CD8-positive, alpha-beta memory T cell (primary cell): ENCODE measurements at regions not wholly inside any gene's neighbourhood (a gene's known extent, or its start where the extent isn't known, plus 50 kb on each side); places are given as distances from the start of the nearest gene placed in this dataset.

Experiments
- CTCF ChIA-PET: fragments of 350-600 bp; sonication (Branson Sonifier 250); formaldehyde crosslinking; loops from one replicate; lab custom pipeline; 2021; ENCODE audit warnings: antibody characterized with exemption; lab: Charles Lee
- POLR2A ChIA-PET: fragments of 350-600 bp; sonication (Branson Sonifier 250); formaldehyde crosslinking; loops from one replicate; lab custom pipeline; 2021; ENCODE audit warnings: antibody characterized with exemption; lab: Charles Lee
- DNase-seq, 5 donors: peaks; one replicate each; pipeline versions ENCODE4 v3.0.0 to v3.0.0-alpha.2; 2020 to 2022; ENCODE audit warnings: mixed read lengths in 1 of 5
- H3K27ac ChIP-seq: one replicate; pipeline ENCODE4 v1.7.0; 2013; ENCODE audit warnings: low read depth, mild to moderate bottlenecking, low read length, moderate library complexity
- H3K27me3 ChIP-seq: 2 replicates; pipeline ENCODE4 v1.7.0; 2013; ENCODE audit warnings: low read length, mild to moderate bottlenecking; ENCODE audit not compliant: insufficient read depth, poor library complexity, severe bottlenecking
- H3K36me3 ChIP-seq: 2 replicates; pipeline ENCODE4 v1.7.0; 2013; ENCODE audit warnings: mild to moderate bottlenecking, low read length, moderate library complexity; ENCODE audit not compliant: insufficient read depth
- H3K4me1 ChIP-seq: 2 replicates; pipeline ENCODE4 v1.7.0; 2013; ENCODE audit warnings: mild to moderate bottlenecking, low read length, moderate library complexity; ENCODE audit not compliant: insufficient read depth
- H3K4me3 ChIP-seq: 2 replicates; pipeline ENCODE4 v1.7.0; 2013; ENCODE audit warnings: mild to moderate bottlenecking, low read length
- H3K9me3 ChIP-seq: 2 replicates; pipeline ENCODE4 v1.7.0; 2013; ENCODE audit warnings: mild to moderate bottlenecking, low read length
- H3K27ac Mint-ChIP-seq, 8 donors: one replicate each; pipeline ENCODE4 v1.8.0; 2020 to 2021; ENCODE audit warnings: mixed read lengths in 8 of 8, mild to moderate bottlenecking in 6 of 8, inconsistent platforms in 3 of 8, moderate library complexity in 3 of 8
- H3K27me3 Mint-ChIP-seq, 2 donors: one replicate each; pipeline ENCODE4 v1.8.0; 2020 to 2021; ENCODE audit warnings: mixed read lengths in 2 of 2, mild to moderate bottlenecking in 1 of 2, moderate library complexity in 1 of 2
- H3K36me3 Mint-ChIP-seq, 3 donors: one replicate each; pipeline ENCODE4 v1.8.0; 2020 to 2021; ENCODE audit warnings: mixed read lengths in 3 of 3, inconsistent platforms in 1 of 3, mild to moderate bottlenecking in 1 of 3
- H3K4me1 Mint-ChIP-seq, 3 donors: one replicate each; pipeline ENCODE4 v1.8.0; 2020 to 2021; ENCODE audit warnings: mixed read lengths in 3 of 3, inconsistent platforms in 1 of 3, mild to moderate bottlenecking in 1 of 3
- H3K4me3 Mint-ChIP-seq, 7 donors: one replicate each; pipeline ENCODE4 v1.8.0; 2020 to 2021; ENCODE audit warnings: mixed read lengths in 7 of 7, mild to moderate bottlenecking in 6 of 7, moderate library complexity in 4 of 7, inconsistent platforms in 2 of 7
- H3K9me3 Mint-ChIP-seq, 5 donors: one replicate each; pipeline ENCODE4 v1.8.0; 2020 to 2022; ENCODE audit warnings: mixed read lengths in 5 of 5, mild to moderate bottlenecking in 3 of 5, moderate library complexity in 2 of 5, inconsistent platforms in 1 of 5

DNA sequence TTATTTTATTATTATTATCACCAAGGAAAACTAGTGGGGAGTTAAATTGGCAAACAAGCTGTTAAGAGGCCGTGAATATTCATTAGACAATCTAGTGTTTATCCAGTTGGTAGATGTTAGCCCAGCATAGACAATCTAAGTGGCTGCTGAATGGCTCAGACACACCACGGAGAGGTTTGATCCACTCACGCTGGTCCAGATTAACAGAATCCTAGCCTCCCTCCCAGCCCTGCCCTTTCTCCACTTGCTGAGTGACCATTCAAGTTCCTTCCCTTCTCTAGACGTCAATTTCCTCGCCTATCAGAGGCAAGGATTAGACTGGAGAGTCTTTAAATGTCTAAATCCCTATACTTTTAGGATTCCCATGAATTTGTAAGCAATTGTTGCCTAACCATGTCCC is 80.1 kb downstream of the RRAGC start:
- ChIA-PET CTCF (no interaction called here), POLR2A (no interaction called here)
- H3K9me3 Mint-ChIP-seq: no peaks in the 10 kb centered on the region
- no peak overlapping the region for H3K27ac Mint-ChIP-seq
- no peaks in the 10 kb centered on the region for H3K4me1 Mint-ChIP-seq
- no peaks in the 10 kb centered on the region for H3K36me3 ChIP-seq
- H3K36me3 Mint-ChIP-seq: no peaks in the 10 kb centered on the region
- peaks cover 5% of the 10 kb centered on the region for H3K27me3 ChIP-seq
- no peak overlapping the region for H3K4me3 Mint-ChIP-seq
- H3K27me3 Mint-ChIP-seq: peaks cover 24 to 68% of the 10 kb centered on the region in 2 donors
- no peaks in the 10 kb centered on the region for H3K4me1 ChIP-seq
- no peak overlapping the region for H3K27ac ChIP-seq
- DNase-seq: no peak
- H3K4me3 ChIP-seq: no peak overlapping the region
- no peaks in the 10 kb centered on the region for H3K9me3 ChIP-seq

DNA sequence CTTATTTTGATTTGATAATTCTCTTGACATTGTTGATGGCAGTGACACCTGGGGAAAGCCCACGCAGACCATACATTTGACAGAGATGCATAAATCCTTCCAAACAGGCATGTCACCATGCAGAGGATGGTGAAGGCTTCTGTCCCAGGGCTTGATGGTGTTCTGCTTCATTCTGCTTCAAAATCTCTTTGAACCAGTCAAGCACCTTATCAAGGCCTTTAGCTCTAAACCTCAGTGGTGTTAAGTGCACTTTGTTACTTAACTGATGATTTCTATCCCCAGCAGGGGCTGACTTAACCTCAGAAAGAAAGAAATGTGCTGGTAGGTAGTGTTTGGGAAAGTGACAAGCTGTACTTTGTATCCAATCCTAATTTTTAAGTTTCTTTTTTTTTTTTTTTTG is 81.1 kb downstream of the RRAGC start:
- no peak overlapping the region for H3K4me3 ChIP-seq
- no peak for DNase-seq
- no peaks in the 10 kb centered on the region for H3K9me3 ChIP-seq
- Mint-ChIP-seq H3K9me3 (no peaks in the 10 kb centered on the region), H3K4me1 (no peaks in the 10 kb centered on the region), H3K4me3 (no peak overlapping the region), H3K27me3 (peaks cover 17 to 58% of the 10 kb centered on the region in 2 donors), H3K27ac (no peak overlapping the region), H3K36me3 (no peaks in the 10 kb centered on the region)
- H3K27me3 ChIP-seq: peaks cover 5% of the 10 kb centered on the region
- no peaks in the 10 kb centered on the region for H3K36me3 ChIP-seq
- H3K27ac ChIP-seq: no peak overlapping the region
- H3K4me1 ChIP-seq: no peaks in the 10 kb centered on the region
- CTCF ChIA-PET: no interaction called here
- POLR2A ChIA-PET: no interaction called here

DNA sequence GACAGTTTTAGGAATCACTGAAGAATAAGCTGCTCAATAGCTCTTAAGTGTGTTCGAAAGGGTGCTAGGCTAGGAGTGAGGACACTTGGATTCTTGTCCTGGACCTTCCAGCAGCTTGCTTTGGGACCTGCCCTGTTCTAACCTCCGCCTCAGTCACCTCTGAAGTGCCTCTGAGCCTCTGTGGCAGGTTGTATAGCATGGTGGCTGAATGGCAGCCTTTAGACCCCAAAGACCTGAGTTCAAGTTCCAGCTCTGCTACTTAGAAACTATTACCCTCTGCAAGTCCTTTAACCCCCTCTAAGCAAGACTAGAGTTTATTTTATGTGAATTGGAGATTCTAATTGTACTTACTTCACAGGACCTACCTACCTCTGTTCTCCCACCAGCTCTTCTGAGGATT is 81.5 kb downstream of the RRAGC start:
- H3K9me3 Mint-ChIP-seq: no peaks in the 10 kb centered on the region

DNA sequence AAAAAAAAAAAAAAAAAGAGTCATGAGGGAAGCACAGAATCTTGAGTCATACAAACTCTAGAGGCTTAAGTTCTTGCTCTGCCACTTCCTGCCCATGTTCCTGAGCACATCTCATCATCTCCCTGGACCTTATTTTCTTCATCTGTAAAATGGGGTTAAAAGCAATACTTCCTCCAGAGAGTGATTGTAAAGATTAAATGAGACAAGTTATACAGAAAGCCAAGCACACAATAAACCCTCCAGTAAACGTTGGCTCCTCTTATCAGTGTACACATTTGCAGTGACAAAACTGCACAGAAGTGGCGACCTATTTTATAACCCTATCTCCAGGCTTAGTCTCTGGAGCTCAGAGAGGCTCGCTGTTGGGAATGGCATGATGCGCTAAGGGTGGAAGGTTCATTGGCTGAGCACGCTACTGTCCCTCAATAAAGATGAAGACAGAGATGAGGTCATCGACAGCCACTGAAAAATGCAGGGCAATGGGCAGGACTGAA is 82.1 kb downstream of the RRAGC start:
- CTCF ChIA-PET: interaction anchor here (0.6 kb wide), 1 partner anchor 21 kb away, joined by 3 read pairs; no protein-coding TSS in a partner anchor
- no peak for DNase-seq
- H3K27me3 Mint-ChIP-seq: peaks cover 14 to 49% of the 10 kb centered on the region in 2 donors
- Histone ChIP-seq H3K9me3 (no peaks in the 10 kb centered on the region), H3K27ac (no peak overlapping the region), H3K27me3 (peaks cover 5% of the 10 kb centered on the region), H3K4me1 (no peaks in the 10 kb centered on the region), H3K36me3 (no peaks in the 10 kb centered on the region), H3K4me3 (no peak overlapping the region)
- no peaks in the 10 kb centered on the region for H3K9me3 Mint-ChIP-seq
- H3K4me1 Mint-ChIP-seq: no peaks in the 10 kb centered on the region
- POLR2A ChIA-PET: no interaction called here
- H3K27ac Mint-ChIP-seq: no peak overlapping the region
- H3K36me3 Mint-ChIP-seq: no peaks in the 10 kb centered on the region
- H3K4me3 Mint-ChIP-seq: no peak overlapping the region

More for the DNA sequence above, 81.5 kb downstream of the RRAGC start:
- peaks cover 5% of the 10 kb centered on the region for H3K27me3 ChIP-seq
- no peak overlapping the region for H3K27ac ChIP-seq
- Mint-ChIP-seq H3K27ac (peak overlapping the region in 1 of 8 donors; percentile 27), H3K4me1 (no peaks in the 10 kb centered on the region), H3K36me3 (no peaks in the 10 kb centered on the region), H3K4me3 (no peak overlapping the region), H3K27me3 (peaks cover 17 to 54% of the 10 kb centered on the region in 2 donors)
- H3K9me3 ChIP-seq: no peaks in the 10 kb centered on the region
- ChIA-PET POLR2A (no interaction called here), CTCF (no interaction called here)
- H3K4me3 ChIP-seq: no peak overlapping the region
- no peak for DNase-seq
- no peaks in the 10 kb centered on the region for H3K36me3 ChIP-seq
- no peaks in the 10 kb centered on the region for H3K4me1 ChIP-seq

DNA sequence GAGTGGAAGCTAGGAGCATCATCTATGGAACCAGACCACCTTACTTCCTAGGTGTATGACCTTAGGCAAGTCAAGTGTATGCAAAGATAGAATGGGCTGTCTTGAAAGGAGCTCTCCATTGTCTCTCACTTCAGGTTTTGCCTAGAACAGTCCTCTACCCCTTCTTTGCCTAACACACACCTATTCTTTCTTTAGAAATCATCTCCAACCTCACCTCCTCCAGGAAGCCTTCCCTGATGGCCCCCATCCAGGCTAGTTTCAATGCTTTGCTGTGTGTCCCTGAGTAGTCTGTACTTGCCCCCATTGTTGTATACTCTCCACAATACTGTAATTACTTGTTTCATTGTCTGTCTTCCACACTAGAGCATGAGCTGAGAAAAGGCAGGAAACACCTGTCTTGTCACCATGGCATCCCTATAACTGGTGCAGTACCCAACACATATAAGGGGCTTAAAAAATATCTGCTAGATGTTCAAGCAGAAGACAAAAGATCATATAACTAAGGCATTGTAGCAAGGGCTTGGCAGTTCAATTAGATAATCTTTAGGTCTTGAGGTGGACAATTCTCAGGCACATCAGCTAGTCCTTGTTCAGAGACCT is 83.0 kb downstream of the RRAGC start:
- Histone ChIP-seq H3K9me3 (no peaks in the 10 kb centered on the region), H3K4me3 (no peak overlapping the region), H3K27ac (no peak overlapping the region), H3K36me3 (no peaks in the 10 kb centered on the region), H3K4me1 (no peaks in the 10 kb centered on the region), H3K27me3 (no peaks in the 10 kb centered on the region)
- no peak for DNase-seq
- H3K27ac Mint-ChIP-seq: no peak overlapping the region
- ChIA-PET POLR2A (no interaction called here), CTCF (interaction anchor here (0.6 kb wide), 1 partner anchor 22 kb away, joined by 3 read pairs; no protein-coding TSS in a partner anchor)
- H3K9me3 Mint-ChIP-seq: no peaks in the 10 kb centered on the region
- H3K27me3 Mint-ChIP-seq: peaks cover 9 to 45% of the 10 kb centered on the region in 2 donors
- no peaks in the 10 kb centered on the region for H3K4me1 Mint-ChIP-seq
- H3K4me3 Mint-ChIP-seq: no peak overlapping the region
- H3K36me3 Mint-ChIP-seq: no peaks in the 10 kb centered on the region

DNA sequence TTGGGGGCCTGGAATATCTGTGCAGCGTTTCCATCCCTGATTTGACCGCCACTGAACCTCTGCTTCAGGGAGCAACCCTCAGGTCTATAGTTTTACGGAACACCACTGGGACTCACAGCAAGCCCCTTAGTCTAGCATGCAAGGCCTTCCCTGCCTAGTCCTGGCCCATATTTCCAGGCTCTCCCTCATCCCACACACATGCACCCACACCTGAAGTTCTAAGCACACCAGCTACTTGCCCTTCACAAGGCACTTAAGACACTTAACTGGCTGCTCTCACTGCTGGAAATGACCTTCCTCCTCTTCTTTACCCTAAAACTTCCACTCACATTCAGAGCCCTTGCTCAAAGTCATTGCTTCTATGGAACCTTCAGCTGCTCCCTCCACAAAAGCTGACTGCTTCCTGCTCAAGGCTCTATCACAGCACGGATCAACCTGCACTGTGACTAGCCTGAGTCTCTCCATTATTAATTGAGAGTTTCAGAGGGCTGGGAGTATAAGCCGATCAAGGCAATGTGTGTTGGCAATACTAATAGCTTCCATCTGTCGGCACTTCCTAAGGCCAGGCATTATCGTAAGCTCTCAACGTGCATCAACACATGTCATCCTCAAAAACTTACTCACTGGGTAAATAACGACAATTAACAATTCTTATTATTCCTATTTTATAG is 84.3 kb downstream of the RRAGC start:
- Mint-ChIP-seq H3K27me3 (peaks cover 16 to 32% of the 10 kb centered on the region in 2 donors), H3K4me1 (no peaks in the 10 kb centered on the region), H3K36me3 (no peaks in the 10 kb centered on the region), H3K4me3 (no peak overlapping the region), H3K9me3 (no peaks in the 10 kb centered on the region), H3K27ac (no peak overlapping the region)
- H3K4me1 ChIP-seq: no peaks in the 10 kb centered on the region
- H3K4me3 ChIP-seq: no peak overlapping the region
- POLR2A ChIA-PET: no interaction called here
- no peaks in the 10 kb centered on the region for H3K27me3 ChIP-seq
- H3K36me3 ChIP-seq: no peaks in the 10 kb centered on the region
- CTCF ChIA-PET: interaction anchor here (0.9 kb wide), 1 partner anchor 9 kb away, joined by 3 read pairs; no protein-coding TSS in a partner anchor
- DNase-seq: no peak
- H3K9me3 ChIP-seq: no peaks in the 10 kb centered on the region
- H3K27ac ChIP-seq: no peak overlapping the region

DNA sequence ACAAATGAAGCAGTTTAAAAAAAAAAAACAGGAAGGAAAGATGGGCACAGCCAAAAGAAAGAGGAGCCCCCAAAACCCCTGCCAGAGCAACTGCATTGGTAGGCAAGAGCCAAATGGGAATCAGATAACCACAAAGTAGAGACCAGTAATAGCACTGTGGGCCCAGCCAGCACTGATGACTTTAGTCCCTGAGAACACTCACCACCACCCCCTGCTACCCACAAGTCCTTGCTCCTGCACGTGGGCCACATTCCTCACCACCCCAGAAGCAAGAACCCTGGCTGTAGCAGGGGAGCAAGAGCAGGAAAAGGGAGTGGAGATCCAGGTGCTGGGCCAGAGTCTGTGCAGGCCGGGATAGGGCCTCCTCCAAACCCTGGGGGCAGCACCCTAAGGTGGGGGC is 86.1 kb downstream of the RRAGC start:
- ChIA-PET POLR2A (no interaction called here), CTCF (no interaction called here)
- Histone ChIP-seq H3K4me3 (no peak overlapping the region), H3K27ac (no peak overlapping the region), H3K4me1 (no peaks in the 10 kb centered on the region), H3K36me3 (no peaks in the 10 kb centered on the region), H3K9me3 (no peaks in the 10 kb centered on the region), H3K27me3 (no peaks in the 10 kb centered on the region)
- DNase-seq: no peak
- no peaks in the 10 kb centered on the region for H3K9me3 Mint-ChIP-seq
- H3K27ac Mint-ChIP-seq: no peak overlapping the region
- no peaks in the 10 kb centered on the region for H3K36me3 Mint-ChIP-seq
- peaks cover 16 to 22% of the 10 kb centered on the region in 2 donors for H3K27me3 Mint-ChIP-seq
- H3K4me3 Mint-ChIP-seq: no peak overlapping the region
- H3K4me1 Mint-ChIP-seq: no peaks in the 10 kb centered on the region

DNA sequence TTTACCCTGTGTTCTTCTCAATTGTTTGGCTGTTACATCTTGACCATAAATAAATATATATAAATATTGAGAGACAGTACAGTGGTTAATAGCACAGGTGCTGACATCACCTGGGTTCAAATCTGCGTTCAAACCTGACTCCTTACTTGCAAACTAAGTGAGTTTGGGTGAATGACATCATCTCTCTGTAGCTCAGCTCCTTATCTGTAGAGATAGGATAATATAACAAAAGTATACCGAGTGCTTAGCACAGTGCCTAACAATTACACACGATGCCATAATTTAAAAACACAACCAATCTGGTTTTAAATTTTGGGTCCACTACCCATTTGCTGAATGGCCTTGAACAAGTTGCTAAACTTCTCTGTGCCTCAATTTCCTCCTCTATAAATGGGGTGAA is 86.6 kb downstream of the RRAGC start:
- no peaks in the 10 kb centered on the region for H3K9me3 Mint-ChIP-seq
- H3K27me3 ChIP-seq: no peaks in the 10 kb centered on the region
- ChIA-PET CTCF (no interaction called here), POLR2A (no interaction called here)
- H3K27me3 Mint-ChIP-seq: peaks cover 20 to 27% of the 10 kb centered on the region in 2 donors
- H3K36me3 ChIP-seq: no peaks in the 10 kb centered on the region
- H3K27ac Mint-ChIP-seq: no peak overlapping the region
- no peaks in the 10 kb centered on the region for H3K4me1 ChIP-seq
- H3K27ac ChIP-seq: no peak overlapping the region
- H3K4me3 ChIP-seq: no peak overlapping the region
- no peak overlapping the region for H3K4me3 Mint-ChIP-seq
- H3K9me3 ChIP-seq: no peaks in the 10 kb centered on the region
- no peak for DNase-seq
- H3K4me1 Mint-ChIP-seq: no peaks in the 10 kb centered on the region
- H3K36me3 Mint-ChIP-seq: no peaks in the 10 kb centered on the region
